ENCODE measurements at regions not wholly inside any gene's neighbourhood (a gene's known extent, or its start where the extent isn't known, plus 50 kb on each side); places are given as distances from the start of the nearest gene placed in this dataset.

- H3K36me3 Mint-ChIP-seq (ENCODE audit: insufficient read depth, unreplicated experiment): no peaks in the 10 kb centered on the region
- no peak for TF ChIP-seq CTCF (IDR thresholded peaks at IDR 0.05; ENCODE audit: unreplicated experiment)
- no peaks in the 10 kb centered on the region for H3K4me1 Mint-ChIP-seq (ENCODE audit: insufficient read depth, unreplicated experiment)
- intact Hi-C loops (cut with micrococcal nuclease): no loop called here
- H3K27me3 Mint-ChIP-seq (ENCODE audit: insufficient read depth, unreplicated experiment): no peaks in the 10 kb centered on the region
- DNase-seq (ENCODE audit: unreplicated experiment): no peak
- ChIA-PET POLR2A (no interaction called here), CTCF (no interaction called here)
- H3K4me3 Mint-ChIP-seq (ENCODE audit: unreplicated experiment): no peak overlapping the region
- BruUV-seq (replicated peaks): no TSS peak
- H3K27ac Mint-ChIP-seq (ENCODE audit: low read depth, unreplicated experiment): no peak overlapping the region
- no peaks in the 10 kb centered on the region for H3K9me3 Mint-ChIP-seq (ENCODE audit: unreplicated experiment)
Observed at GRCh38 chr15:95494971-95495541, 835.4 kb upstream of the NR2F2 start.

GRCh38 chr15:95497634-95498033, 832.9 kb upstream of the NR2F2 start:
- no peaks in the 10 kb centered on the region for H3K36me3 Mint-ChIP-seq (ENCODE audit: insufficient read depth, unreplicated experiment)
- H3K9me3 Mint-ChIP-seq (ENCODE audit: unreplicated experiment): no peaks in the 10 kb centered on the region
- no peak overlapping the region for H3K4me3 Mint-ChIP-seq (ENCODE audit: unreplicated experiment)
- BruUV-seq (replicated peaks): no TSS peak
- no peaks in the 10 kb centered on the region for H3K4me1 Mint-ChIP-seq (ENCODE audit: insufficient read depth, unreplicated experiment)
- intact Hi-C loops (cut with micrococcal nuclease): no loop called here
- ChIA-PET POLR2A (no interaction called here), CTCF (no interaction called here)
- no peak for DNase-seq (ENCODE audit: unreplicated experiment)
- TF ChIP-seq CTCF (IDR thresholded peaks at IDR 0.05; ENCODE audit: unreplicated experiment): no peak
- H3K27ac Mint-ChIP-seq (ENCODE audit: low read depth, unreplicated experiment): no peak overlapping the region
- no peaks in the 10 kb centered on the region for H3K27me3 Mint-ChIP-seq (ENCODE audit: insufficient read depth, unreplicated experiment)

GRCh38 chr15:95498961-95499360, 831.5 kb upstream of the NR2F2 start:
- no peak for DNase-seq (ENCODE audit: unreplicated experiment)
- Mint-ChIP-seq H3K9me3 (ENCODE audit: unreplicated experiment) (no peaks in the 10 kb centered on the region), H3K27me3 (ENCODE audit: insufficient read depth, unreplicated experiment) (no peaks in the 10 kb centered on the region), H3K4me3 (ENCODE audit: unreplicated experiment) (no peak overlapping the region), H3K36me3 (ENCODE audit: insufficient read depth, unreplicated experiment) (no peaks in the 10 kb centered on the region), H3K4me1 (ENCODE audit: insufficient read depth, unreplicated experiment) (no peaks in the 10 kb centered on the region), H3K27ac (ENCODE audit: low read depth, unreplicated experiment) (no peak overlapping the region)
- no peak for TF ChIP-seq CTCF (IDR thresholded peaks at IDR 0.05; ENCODE audit: unreplicated experiment)
- no TSS peak for BruUV-seq (replicated peaks)
- CTCF ChIA-PET: no interaction called here
- intact Hi-C loops (cut with micrococcal nuclease): no loop called here
- POLR2A ChIA-PET: no interaction called here

- no peaks in the 10 kb centered on the region for H3K9me3 Mint-ChIP-seq (ENCODE audit: unreplicated experiment)
- no TSS peak for BruUV-seq (replicated peaks)
- H3K4me3 Mint-ChIP-seq (ENCODE audit: unreplicated experiment): no peak overlapping the region
- POLR2A ChIA-PET: no interaction called here
- no peaks in the 10 kb centered on the region for H3K4me1 Mint-ChIP-seq (ENCODE audit: insufficient read depth, unreplicated experiment)
- TF ChIP-seq CTCF (IDR thresholded peaks at IDR 0.05; ENCODE audit: unreplicated experiment): no peak
- intact Hi-C loops (cut with micrococcal nuclease): no loop called here
- CTCF ChIA-PET: no interaction called here
- H3K36me3 Mint-ChIP-seq (ENCODE audit: insufficient read depth, unreplicated experiment): no peaks in the 10 kb centered on the region
- H3K27ac Mint-ChIP-seq (ENCODE audit: low read depth, unreplicated experiment): no peak overlapping the region
- no peaks in the 10 kb centered on the region for H3K27me3 Mint-ChIP-seq (ENCODE audit: insufficient read depth, unreplicated experiment)
- no peak for DNase-seq (ENCODE audit: unreplicated experiment)
Observed at GRCh38 chr15:95499397-95499796, 831.1 kb upstream of the NR2F2 start.

Data from MCF 10A (cell line).